GM18867 (cell line): ENCODE measurements at regions not wholly inside any gene's neighbourhood (a gene's known extent, or its start where the extent isn't known, plus 50 kb on each side); places are given as distances from the start of the nearest gene placed in this dataset.

Source experiments
- ATAC-seq: cut with Tn5 transposase; IDR thresholded peaks from one replicate; pipeline ENCODE4 v1.9.1; 2021; ENCODE audit warnings: mild to moderate bottlenecking, moderate library complexity; ENCODE audit not compliant: unreplicated experiment

DNA sequence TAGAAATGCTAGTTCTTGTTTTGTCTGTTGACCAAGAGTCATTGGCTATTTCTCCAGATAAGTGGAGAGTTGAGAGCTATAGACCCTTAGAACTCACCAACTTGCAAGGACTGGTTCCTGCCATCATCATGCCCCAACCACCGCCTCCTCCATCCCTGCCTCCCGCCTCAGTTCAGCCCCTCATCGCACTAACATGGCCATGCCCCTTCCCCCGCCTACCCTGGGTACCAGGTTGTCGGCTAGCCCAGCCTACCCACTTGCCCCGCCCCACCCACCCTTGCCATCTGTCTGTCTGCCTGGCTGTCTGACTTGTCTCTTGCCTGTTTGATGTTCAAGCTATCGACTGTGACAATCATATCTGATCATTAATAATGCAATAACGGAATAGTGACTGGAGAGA is 154.1 kb downstream of the TRIM29 start:
- ATAC-seq: no peak

DNA sequence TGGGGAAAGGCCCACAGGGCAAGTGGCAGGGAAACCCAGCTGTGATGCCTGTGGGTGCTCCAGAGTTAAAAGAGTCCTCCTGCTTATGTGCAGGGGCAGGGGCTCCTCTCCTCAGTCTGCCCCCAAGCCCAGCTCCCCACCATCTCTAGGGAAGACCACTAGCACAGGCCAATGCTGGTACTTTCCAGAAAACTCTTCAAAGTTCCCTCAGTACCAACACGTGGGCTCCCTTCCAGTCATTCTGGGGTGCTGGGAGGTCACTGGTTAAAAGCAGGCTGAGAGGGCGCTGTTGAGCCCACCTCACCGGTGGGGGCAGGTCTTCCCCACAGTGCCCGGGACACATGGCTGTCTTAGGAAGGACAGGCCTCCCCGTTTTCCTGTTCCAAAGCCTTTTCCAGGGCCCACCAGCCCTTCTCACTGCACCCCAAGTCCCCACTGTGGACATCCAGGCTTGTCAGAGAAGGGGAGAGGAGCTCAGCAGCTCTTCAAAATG is 154.6 kb downstream of the TRIM29 start:
- no peak for ATAC-seq

DNA sequence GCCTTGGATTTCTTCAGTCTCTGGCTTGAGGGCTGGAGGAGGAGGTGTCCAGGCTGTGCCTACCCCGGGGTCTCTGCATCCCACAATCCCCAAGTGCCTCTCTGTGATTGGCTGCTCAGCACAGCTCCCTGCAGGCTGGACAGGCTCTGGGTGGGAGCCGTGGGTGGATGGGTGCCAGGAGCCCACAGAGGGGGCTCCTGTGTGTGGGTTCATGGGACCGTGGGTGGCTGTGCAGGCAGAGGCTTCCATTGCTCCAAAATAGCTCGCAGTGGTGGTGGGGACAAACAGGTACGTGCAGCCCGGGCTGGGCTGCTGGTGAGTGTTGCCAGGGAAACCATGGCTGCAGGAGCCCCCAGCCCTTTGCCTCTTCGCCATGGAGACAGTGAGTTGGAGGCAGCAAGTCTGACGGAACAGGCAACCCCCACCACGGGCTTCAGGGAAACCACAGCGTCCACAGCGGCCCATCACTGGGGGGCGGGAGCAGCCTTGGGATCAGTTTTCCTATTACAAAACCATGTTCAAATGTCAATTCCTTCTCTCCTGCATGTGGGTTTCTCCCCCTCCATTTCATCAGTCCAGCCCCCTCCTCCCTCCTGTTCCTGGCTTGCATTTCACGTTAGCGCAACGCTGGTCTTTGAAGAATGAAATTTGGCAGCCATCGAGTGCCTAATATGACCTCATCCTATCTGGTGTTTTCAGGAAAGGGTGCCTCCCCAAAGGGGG is 155.2 kb downstream of the TRIM29 start:
- no peak for ATAC-seq

DNA sequence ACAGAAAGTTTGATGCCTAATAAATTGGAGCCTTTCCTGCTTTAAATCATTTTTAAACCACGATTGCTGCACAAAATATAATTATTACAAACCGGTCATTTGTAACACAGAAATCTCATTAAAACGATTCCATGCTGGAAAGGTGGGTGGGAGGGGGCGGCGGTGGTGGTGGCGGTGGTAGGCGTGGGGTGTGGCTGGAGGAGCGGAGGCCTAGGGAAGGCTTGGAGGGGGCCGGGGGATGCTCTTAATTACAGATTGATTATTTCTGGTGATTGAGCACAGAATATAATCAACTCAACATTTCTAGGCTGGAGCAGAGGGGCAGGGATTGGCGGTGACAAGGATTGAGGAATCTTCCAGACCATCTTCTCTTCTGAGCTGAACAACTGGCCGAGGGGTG is 157.5 kb downstream of the TRIM29 start:
- no peak for ATAC-seq

DNA sequence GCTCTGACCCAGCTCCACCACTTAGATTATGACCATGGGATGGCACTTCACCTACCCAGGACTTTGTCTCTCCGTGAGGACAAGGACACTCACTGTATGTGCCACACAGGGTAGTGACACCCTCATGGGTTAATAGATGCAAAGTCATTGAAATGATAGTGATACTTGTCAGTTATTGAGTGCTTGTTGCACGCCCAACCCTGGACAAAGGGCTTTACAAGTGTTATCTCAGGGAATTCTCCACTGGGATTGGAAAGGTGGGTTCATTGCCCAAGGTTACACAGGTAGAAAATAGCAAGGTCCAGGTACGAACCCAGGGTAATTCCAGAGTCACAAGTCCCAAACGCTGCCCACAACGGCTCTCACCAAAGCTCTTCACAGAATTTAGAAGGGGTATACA is 158.2 kb downstream of the TRIM29 start:
- ATAC-seq: no peak

DNA sequence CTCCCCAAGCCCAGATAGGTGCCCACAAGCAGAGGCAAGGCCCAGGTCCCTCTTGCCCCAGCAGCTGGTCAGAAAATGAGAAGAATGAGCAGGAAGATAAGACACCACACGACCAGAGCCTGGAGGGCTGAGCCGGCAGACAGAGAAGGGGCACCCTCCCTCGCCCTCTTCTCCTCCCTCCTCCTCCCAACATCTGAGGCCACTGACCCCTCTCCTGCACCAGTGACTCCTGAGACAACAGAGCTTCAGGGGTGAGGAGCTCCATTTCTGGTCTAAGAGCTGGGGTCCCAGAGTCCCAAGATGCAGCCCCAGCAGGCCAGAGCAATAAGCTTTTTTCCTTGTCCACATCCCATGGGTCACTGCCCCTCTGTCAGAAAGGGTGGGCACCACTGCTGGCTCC is 159.2 kb downstream of the TRIM29 start:
- ATAC-seq: no peak

DNA sequence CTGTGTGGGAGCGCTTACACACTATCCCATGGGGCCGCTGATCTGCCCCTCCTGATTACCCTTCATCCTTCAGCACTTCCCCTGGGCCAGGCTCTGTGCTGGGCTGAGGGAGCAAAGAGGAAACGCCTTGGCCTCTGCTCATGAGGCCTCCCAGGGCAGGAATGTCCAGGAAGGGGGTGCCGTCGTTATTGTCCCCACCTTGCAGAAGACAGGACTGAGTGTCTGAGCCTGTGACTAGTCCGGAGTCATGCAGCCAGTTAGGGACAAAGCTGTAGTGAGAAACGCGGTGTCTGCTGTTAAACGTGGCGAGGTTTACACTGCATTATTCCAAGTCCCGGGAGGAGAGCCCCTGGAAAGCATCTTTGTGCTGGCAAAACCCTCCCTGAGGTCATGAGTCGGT is 160.0 kb downstream of the TRIM29 start:
- no peak for ATAC-seq

DNA sequence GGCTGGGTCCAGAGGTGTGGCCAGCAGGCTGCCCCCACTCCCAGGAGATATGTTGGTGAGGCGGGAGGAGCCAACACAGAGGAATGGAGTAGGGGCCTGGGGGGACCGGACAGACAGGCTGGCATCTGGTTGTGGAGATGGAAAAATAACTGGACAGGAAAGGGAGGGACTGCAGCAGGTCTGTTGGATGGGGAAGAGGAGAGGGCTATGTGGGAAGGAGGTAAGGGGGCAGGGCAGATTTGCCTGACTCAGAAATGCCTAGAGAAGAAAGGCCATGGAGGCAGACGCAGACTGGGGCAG is 160.4 kb downstream of the TRIM29 start:
- ATAC-seq: no peak

DNA sequence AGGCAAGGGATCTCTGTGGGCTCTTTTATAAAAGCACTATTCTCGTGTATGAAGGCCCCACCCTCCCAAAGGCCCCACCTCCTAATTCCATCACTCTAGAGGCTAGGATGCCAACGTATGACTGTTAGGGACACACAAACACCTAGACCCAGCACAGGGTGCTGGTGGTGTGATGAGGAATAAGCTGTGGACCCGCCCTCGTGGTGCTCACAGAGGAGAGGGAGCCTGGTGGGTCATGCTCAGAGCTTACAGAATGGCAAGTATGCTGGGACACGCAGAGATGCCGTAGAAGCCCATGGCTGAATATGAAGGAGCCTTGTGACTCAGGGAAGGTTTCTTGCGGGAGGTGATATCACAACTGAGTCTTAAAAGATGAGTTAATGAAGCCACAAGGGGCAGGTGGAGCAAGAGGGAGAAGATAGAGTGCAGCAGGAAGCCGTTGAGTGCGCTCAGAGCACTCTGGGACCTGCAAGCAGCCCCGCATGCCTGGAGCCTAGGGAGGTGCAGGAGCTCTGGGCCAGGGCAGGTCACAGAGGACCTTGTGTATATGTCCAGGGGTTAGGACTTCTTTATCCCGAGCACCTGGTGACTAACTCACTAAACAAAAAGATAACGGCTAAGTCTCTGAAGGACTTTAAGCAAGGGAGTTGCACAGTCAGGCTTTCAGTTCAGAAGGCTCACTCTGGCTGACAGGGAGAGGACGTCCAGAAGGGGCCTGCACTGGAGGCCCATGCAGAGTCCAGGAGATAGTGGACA is 160.9 kb downstream of the TRIM29 start:
- ATAC-seq: no peak

DNA sequence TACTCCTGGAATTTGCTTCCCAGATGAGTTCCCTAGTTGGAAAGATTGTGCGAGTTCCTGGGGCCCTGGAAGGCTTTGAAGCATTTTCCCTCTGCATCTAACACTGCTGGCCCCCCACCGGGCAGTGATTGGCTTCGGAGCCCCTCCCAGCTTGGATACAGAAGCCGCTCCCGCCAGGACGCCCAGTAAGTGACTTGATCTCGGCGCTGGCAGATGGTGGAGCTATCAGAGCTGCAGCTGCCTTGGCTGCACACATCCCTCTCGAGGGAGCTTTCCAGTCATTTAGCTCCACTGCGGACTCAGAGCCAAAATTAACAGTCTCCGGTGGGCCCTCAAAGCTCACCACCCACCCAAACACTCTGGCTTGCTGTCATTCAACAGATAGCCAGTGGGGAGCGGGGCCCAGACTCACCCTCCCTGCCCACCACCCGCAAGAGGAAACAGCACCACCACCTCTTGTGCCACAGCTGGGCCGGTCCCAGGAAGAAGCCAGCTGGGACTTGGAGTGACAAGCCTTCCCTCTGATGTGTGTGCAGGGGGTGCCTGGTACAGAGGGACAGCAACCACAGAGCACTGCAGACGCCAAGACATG is 162.3 kb downstream of the TRIM29 start:
- ATAC-seq: no peak

DNA sequence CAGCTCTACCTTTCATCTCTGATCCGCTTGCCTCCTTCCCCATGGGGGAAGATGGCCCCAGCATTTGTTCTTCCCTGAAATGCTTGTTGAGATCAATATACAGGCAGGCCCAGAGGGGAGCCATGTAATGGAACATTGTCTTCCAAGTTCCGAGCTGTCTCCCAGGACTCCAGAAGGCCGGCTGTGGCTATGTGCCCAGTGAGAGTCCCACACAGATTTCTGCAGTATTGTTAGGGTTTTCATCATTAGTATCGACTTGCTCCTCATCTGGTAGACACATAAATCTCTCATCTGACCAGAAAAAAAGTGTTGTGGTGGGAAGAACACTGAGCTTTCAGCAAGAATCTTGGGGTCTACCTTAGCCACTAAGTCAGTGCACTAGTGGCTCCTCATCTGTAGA is 163.4 kb downstream of the TRIM29 start:
- no peak for ATAC-seq

DNA sequence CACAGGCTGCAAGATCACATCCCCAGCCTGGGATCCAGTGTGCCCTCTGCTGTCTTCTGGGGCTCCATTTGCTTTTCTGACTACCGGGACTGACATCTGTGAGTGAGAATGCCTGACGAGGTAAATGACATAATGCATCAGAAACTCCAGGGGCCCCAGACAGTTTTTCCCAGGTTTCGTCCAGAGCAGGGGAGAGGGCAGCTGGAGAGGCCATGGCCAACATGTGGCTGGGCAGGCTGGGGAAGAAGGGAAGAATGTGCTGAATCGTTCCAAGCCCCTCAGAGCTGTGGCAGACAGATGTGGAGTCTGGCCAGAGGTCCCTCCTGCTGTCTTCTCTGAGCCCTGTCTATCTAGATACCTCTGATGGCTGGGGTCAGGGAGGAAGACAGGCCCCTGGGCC is 163.9 kb downstream of the TRIM29 start:
- ATAC-seq: no peak

DNA sequence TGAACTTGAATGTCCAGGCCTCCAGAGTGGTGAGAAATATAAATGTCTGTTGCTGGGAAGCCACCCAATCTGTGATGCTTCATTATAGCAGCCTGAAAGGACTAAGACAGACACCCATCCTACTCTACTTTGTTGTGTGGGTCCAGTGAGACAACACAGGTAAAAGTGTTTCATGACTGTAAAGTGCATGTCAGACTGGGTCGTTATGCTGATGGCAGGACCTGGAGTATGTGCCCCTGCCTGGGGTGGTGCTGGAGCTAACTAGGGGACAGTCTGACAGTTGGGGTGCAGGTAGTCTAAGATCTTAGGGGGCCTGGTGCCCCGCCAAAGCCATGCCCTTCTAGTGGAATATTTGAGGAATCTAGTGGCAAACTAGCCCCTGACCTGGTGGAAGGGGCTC is 165.6 kb downstream of the TRIM29 start:
- no peak for ATAC-seq

DNA sequence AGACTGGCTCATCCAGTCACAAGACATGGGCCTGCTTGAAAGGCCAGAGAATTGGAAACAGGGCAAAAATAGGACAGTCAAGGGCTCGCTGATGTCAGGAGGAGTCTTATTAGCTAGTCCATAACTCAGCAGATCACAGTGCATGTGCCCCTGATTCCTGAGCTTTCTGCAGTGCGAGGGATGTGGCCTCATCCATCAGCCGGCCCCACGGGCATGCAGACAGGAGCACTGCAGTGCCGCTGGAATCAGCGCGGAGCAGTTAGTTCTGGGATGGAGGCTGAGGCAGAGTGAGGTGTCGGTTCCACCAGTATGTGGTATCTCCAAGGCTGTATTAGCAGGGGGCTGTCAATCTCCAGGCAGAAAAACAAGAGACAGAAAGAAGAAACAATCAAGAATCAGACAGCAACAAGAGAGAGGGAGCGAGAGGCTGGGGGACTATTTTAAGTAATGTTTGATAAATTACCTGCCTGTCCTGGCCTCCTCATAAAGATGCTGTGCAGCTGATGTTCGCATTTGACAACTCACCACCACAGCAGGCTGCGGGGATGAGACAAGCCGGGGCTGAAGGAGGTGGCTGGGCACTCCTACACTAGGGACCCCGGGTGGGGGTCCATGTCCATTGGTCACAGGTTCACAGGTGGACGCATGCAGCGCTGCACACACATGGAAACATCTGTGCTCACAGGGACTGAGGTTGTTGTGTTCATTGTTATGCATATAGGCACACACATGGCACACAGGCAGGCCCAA is 167.2 kb downstream of the TRIM29 start:
- ATAC-seq: no peak

DNA sequence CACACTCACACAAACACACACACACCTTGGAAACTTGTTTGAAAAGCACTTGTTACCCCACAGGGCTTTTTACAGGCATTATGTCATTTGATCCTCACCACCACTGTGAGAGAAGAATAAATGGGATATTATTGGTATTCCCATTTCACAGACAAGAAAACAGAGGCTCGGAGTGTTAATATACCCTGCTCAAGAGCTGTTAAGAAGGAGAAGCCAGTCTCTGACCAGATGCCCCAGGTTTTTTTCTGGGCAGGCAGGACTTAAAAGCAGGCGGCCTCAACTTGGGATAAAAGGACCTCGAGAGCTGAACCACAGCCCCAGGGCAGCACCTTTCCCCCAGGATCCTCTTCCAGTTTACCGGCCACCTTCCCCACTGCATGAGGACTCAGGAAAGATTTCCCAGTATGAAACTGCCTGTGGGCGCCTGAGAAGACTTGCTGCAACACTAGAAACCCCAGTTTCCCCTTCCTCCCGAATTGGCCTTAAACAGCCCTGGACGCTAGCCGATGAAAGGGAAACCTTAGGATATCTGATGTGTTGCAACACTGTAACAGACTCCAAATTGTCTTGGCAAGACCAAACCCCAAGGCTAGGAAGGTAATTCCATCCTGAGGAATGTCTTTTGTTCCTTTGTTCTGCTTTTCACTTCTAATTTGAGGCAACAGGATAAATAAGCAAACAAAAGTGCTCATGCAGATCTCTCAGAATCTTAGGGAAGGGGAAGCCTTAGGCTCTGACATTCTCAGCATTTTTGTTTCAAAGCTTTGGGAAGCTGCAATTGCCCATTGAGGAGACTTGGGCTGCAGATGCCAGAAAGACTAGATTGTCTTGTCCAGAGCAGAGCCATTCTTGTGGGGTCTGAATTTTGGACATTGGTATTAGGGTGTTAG is 173.5 kb downstream of the TRIM29 start:
- ATAC-seq: no peak

DNA sequence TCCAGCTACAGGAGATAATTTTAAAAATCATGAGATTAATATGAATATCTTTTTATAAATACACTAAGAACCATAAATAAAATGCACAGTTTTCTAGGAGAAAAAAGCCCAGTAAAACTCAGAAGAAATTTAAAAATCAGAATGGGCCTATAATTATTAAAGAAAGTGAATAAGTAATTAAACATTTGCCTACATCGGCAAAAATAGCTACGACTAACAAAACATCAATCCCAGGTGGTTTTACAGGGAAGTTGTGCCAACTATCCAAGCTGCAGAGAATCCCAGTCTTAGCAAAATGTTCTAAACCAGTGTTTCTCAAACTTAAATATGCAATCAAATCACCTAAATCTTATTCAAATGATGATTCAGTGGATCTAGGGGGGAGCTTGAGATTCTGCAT is 180.0 kb downstream of the TRIM29 start:
- no peak for ATAC-seq

DNA sequence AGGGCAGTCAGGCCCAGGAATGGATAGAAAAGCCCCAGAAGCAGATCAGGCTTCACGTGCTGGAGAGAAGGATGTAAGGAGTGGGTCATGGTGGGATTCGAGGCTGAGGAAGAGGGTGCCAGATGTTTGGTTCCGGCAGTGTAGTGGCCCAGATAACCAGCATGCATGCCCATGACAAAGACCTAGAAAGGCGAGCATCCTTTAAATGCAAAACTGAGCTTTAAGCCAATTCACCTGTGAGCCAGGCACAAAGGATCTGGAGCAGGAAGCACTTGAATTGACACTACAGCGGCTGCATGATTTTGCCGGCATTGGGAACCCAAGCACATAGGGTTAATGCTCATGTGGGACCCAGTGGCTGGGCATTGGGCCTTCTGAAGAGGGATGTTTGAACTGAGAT is 185.5 kb downstream of the TRIM29 start:
- ATAC-seq: no peak

DNA sequence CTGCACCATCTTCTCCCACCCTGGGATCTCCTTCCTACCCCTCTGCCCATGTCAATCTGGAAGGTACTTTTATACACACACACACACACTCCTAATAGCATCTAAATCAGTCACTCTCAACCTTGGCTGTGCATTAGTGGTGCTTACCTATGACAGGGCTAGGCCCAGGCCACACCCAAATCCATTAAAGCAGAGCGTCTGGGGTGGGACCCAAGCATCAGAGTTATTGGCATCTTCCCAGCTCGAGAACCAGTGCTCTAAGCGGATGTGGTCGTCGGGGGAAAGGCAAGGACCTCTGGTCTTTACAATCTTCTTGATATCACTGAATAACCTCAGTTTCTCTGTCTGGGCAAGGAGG is 194.6 kb downstream of the TRIM29 start:
- ATAC-seq: no peak

DNA sequence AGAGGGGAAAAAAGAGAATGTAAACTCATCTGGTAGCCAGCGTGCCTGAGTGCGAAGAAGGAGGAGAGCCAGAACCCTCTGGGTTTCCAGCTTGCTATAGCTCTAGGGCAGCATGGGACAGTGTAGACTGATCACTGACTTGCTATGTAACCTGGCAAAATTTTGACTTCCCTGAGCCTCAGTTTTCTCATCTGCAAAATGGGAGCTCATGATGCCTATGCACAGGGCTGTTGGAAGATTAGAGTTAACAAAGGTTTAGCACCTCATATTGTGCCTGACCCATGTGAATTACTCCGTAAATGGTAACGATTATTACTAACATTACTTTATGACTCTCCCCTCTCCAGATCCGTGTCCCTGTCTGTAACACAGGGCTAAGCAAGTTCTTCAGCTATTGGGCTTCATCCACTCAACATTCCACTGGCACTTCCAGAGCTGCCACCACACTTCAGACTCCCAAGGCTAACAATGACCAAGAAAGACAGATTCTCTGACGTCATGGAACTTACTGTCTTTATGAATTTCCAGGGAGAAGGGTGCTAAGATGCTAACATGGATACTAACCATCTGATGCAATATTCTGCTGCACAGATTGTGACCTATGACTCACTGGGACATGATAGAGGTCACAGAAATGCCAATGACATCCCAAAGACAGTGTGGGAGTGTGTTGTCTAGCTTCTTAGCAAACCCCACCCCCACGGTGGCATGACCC is 195.2 kb downstream of the TRIM29 start:
- ATAC-seq: no peak
